ENCODE measurements at regions not wholly inside any gene's neighbourhood (a gene's known extent, or its start where the extent isn't known, plus 50 kb on each side); places are given as distances from the start of the nearest gene placed in this dataset.

- no peak for TF ChIP-seq CTCF (conservative IDR thresholded peaks at IDR 0.05; ENCODE audit: low read depth, low read length)
- H3K4me3 ChIP-seq (ENCODE audit: low read depth, low read length), result no peak overlapping the region
Observed at GRCh38 chr1:34685225-34685624, 69.6 kb upstream of the GJB5 start.

GRCh38 chr1:34686531-34686930, 68.3 kb upstream of the GJB5 start:
- TF ChIP-seq CTCF (conservative IDR thresholded peaks at IDR 0.05; ENCODE audit: low read depth, low read length), result no peak
- no peak for DNase-seq (ENCODE audit: low read depth)
- no peak overlapping the region for H3K4me3 ChIP-seq (ENCODE audit: low read depth, low read length)

More at GRCh38 chr1:34685225-34685624, 69.6 kb upstream of the GJB5 start:
- no peak for DNase-seq (ENCODE audit: low read depth)

- no peak for DNase-seq (ENCODE audit: low read depth)
- TF ChIP-seq CTCF (conservative IDR thresholded peaks at IDR 0.05; ENCODE audit: low read depth, low read length), result no peak
- no peak overlapping the region for H3K4me3 ChIP-seq (ENCODE audit: low read depth, low read length)
Observed at GRCh38 chr1:34688006-34688741, 66.7 kb upstream of the GJB5 start.

GRCh38 chr1:34690269-34690668, 64.6 kb upstream of the GJB5 start:
- DNase-seq (ENCODE audit: low read depth), result no peak
- no peak overlapping the region for H3K4me3 ChIP-seq (ENCODE audit: low read depth, low read length)
- no peak for TF ChIP-seq CTCF (conservative IDR thresholded peaks at IDR 0.05; ENCODE audit: low read depth, low read length)

- DNase-seq (ENCODE audit: low read depth), result no peak
- no peak for TF ChIP-seq CTCF (conservative IDR thresholded peaks at IDR 0.05; ENCODE audit: low read depth, low read length)
- H3K4me3 ChIP-seq (ENCODE audit: low read depth, low read length), result no peak overlapping the region
Observed at GRCh38 chr1:34693081-34693480, 61.8 kb upstream of the GJB5 start.

- DNase-seq (ENCODE audit: low read depth), result no peak
- no peak overlapping the region for H3K4me3 ChIP-seq (ENCODE audit: low read depth, low read length)
- no peak for TF ChIP-seq CTCF (conservative IDR thresholded peaks at IDR 0.05; ENCODE audit: low read depth, low read length)
Observed at GRCh38 chr1:34694383-34694782, 60.5 kb upstream of the GJB5 start.

- DNase-seq (ENCODE audit: low read depth), result no peak
- TF ChIP-seq CTCF (conservative IDR thresholded peaks at IDR 0.05; ENCODE audit: low read depth, low read length), result no peak
- no peak overlapping the region for H3K4me3 ChIP-seq (ENCODE audit: low read depth, low read length)
Observed at GRCh38 chr1:34695580-34695979, 59.3 kb upstream of the GJB5 start.
